DOHH2 (cell line): ENCODE measurements at regions not wholly inside any gene's neighbourhood (a gene's known extent, or its start where the extent isn't known, plus 50 kb on each side); places are given as distances from the start of the nearest gene placed in this dataset.

Source experiments
- CTCF ChIP-seq: fragments of 200-600 bp; sonication (generic); IDR thresholded peaks from one replicate; pipeline ENCODE4 v1.5.1; 2014; ENCODE audit warnings: antibody characterized with exemption, mild to moderate bottlenecking, low read depth, low read length; ENCODE audit not compliant: poor library complexity, severe bottlenecking
- EZH2phosphoT487 ChIP-seq: fragments of 200-600 bp; sonication (generic); IDR thresholded peaks from 2 replicates; pipeline ENCODE4 v1.6.1; 2017; ENCODE audit warnings: borderline replicate concordance, mild to moderate bottlenecking, antibody characterized with exemption, low read length, moderate library complexity, mixed read lengths

GRCh38 chr13:97724450-97724849 is 229.0 kb upstream of the IPO5 start:
- TF ChIP-seq CTCF (no peak), EZH2phosphoT487 (no peak)
